ENCODE measurements at regions not wholly inside any gene's neighbourhood (a gene's known extent, or its start where the extent isn't known, plus 50 kb on each side); places are given as distances from the start of the nearest gene placed in this dataset.

GRCh38 chrX:78213331-78213730, 73.9 kb upstream of the TAF9B start:
- Histone ChIP-seq H3K27ac (no peak overlapping the region), H3K27me3 (no peaks in the 10 kb centered on the region), H3K4me3 (no peak overlapping the region), H3K4me1 (no peaks in the 10 kb centered on the region), H3K36me3 (no peaks in the 10 kb centered on the region), H3K9me3 (no peaks in the 10 kb centered on the region)
- DNase-seq (no peak), ATAC-seq (no peak)
- no peak for TF ChIP-seq CTCF (IDR thresholded peaks at IDR 0.05)
- intact Hi-C loops (cut with DNase I) = no loop called here

GRCh38 chrX:78199851-78200250, 60.4 kb upstream of the TAF9B start:
- intact Hi-C loops (cut with DNase I) = no loop called here
- peak; percentile 32 for ATAC-seq
- Histone ChIP-seq H3K27ac (no peak overlapping the region), H3K27me3 (no peaks in the 10 kb centered on the region), H3K4me1 (no peaks in the 10 kb centered on the region), H3K9me3 (no peaks in the 10 kb centered on the region), H3K4me3 (no peak overlapping the region), H3K36me3 (no peaks in the 10 kb centered on the region)
- DNase-seq = no peak
- TF ChIP-seq CTCF (IDR thresholded peaks at IDR 0.05) = peak; percentile 14
